GM12865 (cell line): ENCODE measurements at regions not wholly inside any gene's neighbourhood (a gene's known extent, or its start where the extent isn't known, plus 50 kb on each side); places are given as distances from the start of the nearest gene placed in this dataset.
A peak's percentile ranks its signal among the peaks of the same experiment; 100 is the strongest.

Source experiments
- DNase-seq: peaks from one replicate; pipeline ENCODE4 v3.0.0; 2010; ENCODE audit warnings: low read depth
- H3K4me3 ChIP-seq: 2 replicates; pipeline ENCODE4 v1.5.1; 2011; ENCODE audit warnings: mild to moderate bottlenecking, low read depth, low read length, control low read depth
- TF ChIP-seq, protein P1 (sequence below): IDR thresholded peaks from 2 replicates; pipeline ENCODE4 v1.5.1; 2011; ENCODE audit warnings: low read length, control low read depth, low read depth, inconsistent platforms; ENCODE audit not compliant: insufficient read depth; ENCODE audit errors: missing control alignments

DNA sequence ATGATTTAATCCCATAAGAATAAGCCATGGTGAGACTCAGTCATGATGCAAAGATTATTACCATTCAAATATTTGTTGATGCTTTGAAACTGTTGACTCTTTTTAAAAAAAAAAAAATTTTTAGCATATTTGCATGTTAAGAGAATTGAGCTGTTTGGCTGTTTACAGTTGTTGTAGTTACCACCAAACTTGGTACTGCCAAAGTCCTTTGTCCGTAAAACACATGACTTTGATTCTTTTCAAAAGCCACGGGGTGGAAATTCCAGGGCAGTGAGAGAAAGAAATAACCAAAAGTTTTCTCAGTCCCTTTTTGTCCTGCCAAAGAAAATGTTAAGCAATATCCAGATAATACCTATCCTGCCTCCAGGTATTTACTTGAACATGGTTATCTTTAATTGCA, 474.8 kb downstream of the METTL4 start:
- no peak for DNase-seq
- TF ChIP-seq, protein P1, sequence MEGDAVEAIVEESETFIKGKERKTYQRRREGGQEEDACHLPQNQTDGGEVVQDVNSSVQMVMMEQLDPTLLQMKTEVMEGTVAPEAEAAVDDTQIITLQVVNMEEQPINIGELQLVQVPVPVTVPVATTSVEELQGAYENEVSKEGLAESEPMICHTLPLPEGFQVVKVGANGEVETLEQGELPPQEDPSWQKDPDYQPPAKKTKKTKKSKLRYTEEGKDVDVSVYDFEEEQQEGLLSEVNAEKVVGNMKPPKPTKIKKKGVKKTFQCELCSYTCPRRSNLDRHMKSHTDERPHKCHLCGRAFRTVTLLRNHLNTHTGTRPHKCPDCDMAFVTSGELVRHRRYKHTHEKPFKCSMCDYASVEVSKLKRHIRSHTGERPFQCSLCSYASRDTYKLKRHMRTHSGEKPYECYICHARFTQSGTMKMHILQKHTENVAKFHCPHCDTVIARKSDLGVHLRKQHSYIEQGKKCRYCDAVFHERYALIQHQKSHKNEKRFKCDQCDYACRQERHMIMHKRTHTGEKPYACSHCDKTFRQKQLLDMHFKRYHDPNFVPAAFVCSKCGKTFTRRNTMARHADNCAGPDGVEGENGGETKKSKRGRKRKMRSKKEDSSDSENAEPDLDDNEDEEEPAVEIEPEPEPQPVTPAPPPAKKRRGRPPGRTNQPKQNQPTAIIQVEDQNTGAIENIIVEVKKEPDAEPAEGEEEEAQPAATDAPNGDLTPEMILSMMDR, result no peak
- H3K4me3 ChIP-seq, result no peak overlapping the region

DNA sequence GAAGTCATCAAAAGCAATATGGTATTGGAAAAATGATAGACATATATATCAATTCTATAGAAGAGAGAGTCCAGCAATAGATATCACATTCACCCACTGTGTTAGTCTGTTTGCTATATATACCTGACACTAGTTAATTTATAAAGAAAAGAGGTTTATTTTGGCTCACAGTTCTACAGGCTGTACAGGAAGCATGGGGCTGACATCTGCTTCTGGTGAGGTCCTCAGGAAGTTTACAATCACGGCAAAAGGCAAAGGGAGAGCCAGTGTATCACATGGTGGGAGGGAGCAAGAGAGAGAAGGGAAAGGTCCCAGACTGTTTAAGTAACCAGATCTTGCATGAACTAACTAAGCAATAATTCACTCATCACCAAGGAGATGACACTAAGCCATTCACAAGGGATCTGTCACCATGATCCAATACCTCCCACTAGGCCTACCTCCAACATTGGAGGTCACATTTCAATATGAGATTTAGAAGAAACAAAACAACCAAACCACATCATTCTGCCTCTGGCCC, 470.6 kb downstream of the METTL4 start:
- TF ChIP-seq, protein P1, result no peak
- no peak for DNase-seq
- no peak overlapping the region for H3K4me3 ChIP-seq

DNA sequence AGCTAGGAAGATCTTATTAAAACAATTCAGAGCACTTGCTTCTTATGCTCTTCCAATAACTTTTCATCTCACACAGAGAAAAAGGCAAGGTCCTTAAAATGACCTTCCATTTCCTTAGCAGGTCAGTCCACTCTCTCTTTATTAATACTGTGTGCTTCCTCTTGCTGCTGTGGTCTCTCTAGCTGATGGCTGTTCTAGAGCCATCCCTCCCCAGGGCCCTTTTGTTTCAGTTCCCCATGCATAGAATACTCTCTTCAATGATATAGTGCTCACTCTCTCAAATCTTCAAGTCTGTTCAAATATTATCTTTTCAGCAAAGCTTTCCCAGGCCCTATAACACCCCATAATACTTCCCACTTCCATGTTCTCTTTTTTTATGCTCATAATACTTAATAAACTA, 469.3 kb downstream of the METTL4 start:
- TF ChIP-seq, protein P1, result no peak
- DNase-seq, result peak; percentile 7
- H3K4me3 ChIP-seq, result no peak overlapping the region

DNA sequence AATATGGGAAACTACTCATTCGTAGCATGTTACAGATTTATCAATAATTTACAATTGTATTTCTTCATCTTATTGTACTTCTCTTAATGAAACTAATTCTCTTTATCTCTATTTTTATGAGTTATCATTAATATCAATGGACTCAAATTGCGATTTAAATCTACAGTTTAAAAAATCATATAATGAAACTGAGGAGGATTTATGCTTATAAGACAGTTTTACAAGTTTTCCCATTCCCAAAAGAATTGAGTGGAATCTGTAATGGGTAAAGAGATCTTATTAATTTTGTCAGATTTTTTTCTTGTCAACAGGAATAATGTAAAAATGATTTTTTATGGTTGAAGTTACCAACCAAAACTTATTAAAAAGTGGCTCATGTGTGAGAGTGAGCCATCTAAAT, 468.0 kb downstream of the METTL4 start:
- no peak overlapping the region for H3K4me3 ChIP-seq
- TF ChIP-seq, protein P1, result no peak
- no peak for DNase-seq

DNA sequence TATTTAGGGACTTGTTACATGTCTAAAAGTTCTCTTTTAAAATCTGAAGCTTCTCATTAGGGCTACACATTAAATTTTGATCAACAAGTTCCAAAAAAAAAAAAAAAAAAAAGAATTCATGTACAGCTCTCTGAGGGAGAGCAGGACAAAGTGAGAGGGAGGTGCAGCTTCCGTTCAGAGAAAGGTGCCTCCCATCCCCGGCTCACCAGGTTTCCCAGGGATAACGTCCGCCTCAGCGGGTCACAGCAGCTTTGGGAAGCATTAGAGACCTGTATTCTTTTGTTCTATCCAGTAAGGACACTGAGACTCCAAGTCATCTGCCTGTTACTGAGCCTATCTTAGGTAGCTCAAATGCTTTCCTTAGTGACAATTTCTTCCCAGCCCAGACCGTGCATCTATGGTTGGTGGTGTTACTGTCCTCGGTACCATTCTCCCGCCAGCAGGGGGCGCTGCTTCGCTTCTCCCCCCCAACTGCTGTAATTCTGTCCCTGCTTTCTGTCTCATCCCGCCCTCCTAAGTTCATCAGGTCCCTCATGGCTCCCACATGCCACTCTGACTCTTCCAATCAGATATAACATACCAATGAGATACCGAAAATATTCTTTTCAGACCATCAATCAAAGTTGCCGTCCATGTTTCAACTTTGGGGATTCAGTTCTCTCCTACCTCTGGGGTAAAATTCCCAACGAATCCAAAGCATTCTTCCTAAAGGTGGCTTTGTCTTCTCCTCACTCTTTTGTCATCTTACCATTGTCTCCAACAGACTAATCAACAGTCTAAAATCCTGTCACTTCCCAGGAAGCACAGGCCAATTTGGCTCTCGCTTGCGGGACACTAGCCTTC, 466.5 kb downstream of the METTL4 start:
- TF ChIP-seq, protein P1, result peak; percentile 83
- peak; percentile 66 for DNase-seq
- no peak overlapping the region for H3K4me3 ChIP-seq

DNA sequence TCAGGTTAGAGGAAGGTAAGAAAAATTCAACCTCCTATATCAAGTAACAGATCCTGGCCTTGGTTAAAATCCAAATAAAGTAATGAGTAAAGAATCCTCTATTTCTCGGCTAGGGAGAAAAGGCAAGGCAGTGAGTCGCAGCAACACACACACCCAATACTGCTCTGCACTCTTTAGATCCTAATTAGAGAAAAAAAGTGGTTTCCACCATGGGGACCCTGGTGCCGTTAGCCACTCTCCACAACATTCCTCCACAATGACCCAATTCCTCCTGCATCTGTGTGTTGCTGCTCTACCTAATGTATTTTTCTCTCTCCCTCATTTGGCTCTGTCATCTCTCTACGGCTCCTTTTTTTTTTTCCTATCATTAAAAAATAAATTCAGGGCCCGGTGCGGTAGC, 462.7 kb downstream of the METTL4 start:
- H3K4me3 ChIP-seq, result no peak overlapping the region
- TF ChIP-seq, protein P1, result no peak
- no peak for DNase-seq

DNA sequence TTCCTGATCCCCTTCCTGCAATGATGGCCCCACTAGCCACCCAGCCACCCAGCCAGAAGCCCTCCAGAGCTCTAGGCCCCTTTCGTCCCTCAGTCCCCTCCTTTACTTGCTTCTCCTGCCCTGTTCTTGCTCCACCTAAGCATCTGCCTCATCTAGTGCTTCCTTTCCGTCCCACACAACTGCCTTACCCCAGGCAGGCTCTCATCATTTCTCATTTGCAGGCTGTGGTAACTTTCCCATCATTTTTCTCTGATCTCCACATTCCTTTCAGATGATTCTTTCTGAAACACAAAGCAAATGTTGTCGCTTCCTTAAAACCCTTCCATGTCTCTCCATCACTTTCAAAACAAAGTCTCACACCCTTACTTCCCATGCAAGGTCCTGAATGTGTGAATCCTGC, 459.8 kb downstream of the METTL4 start:
- no peak overlapping the region for H3K4me3 ChIP-seq
- DNase-seq, result no peak
- TF ChIP-seq, protein P1, result no peak
